OCI-LY7 (cell line): ENCODE measurements at regions not wholly inside any gene's neighbourhood (a gene's known extent, or its start where the extent isn't known, plus 50 kb on each side); places are given as distances from the start of the nearest gene placed in this dataset.

Experiments
- BruUV-seq: library from RNA; stranded (reverse); fragments of 400-500 nt; replicated peaks from 2 replicates; lab custom pipeline; 2021; lab: Mats Ljungman, UMichigan
- CTCF ChIA-PET: fragments of 300-600 bp; sonication (Branson Sonifier 250); formaldehyde crosslinking; loops from one replicate; lab custom pipeline; 2022; ENCODE audit warnings: antibody characterized with exemption; ENCODE audit not compliant: unreplicated experiment; lab: Charles Lee
- POLR2A ChIA-PET: fragments of 300-600 bp; sonication (Branson Sonifier 250); formaldehyde crosslinking; loops from one replicate; lab custom pipeline; 2022; ENCODE audit warnings: antibody characterized with exemption; lab: Charles Lee
- DNase-seq: peaks from one replicate; pipeline ENCODE4 v3.0.0-alpha.2; 2015; ENCODE audit warnings: low spot score
- H2AFZ ChIP-seq: fragments of 200-600 bp; sonication (generic), shearing (Covaris generic); 2 replicates; pipeline ENCODE4 v1.6.1; 2014; ENCODE audit warnings: mild to moderate bottlenecking, antibody characterized with exemption, low read length, moderate library complexity
- H3K27ac ChIP-seq: fragments of 200-600 bp; sonication (generic); 2 replicates; pipeline ENCODE4 v1.5.1; 2014; ENCODE audit warnings: mixed run types, low read depth, mild to moderate bottlenecking, moderate library complexity, low read length, inconsistent platforms; ENCODE audit not compliant: poor library complexity, severe bottlenecking
- H3K36me3 ChIP-seq: fragments of 200-600 bp; sonication (generic); 2 replicates; pipeline ENCODE4 v1.6.1; 2014; ENCODE audit warnings: mild to moderate bottlenecking, antibody characterized with exemption, low read length, moderate library complexity, mixed read lengths; ENCODE audit not compliant: insufficient read depth
- H3K4me1 ChIP-seq: fragments of 200-600 bp; sonication (generic); 2 replicates; pipeline ENCODE4 v1.5.1; 2014; ENCODE audit warnings: mild to moderate bottlenecking, low read length; ENCODE audit not compliant: insufficient read depth, poor library complexity, severe bottlenecking
- H3K4me2 ChIP-seq: fragments of 200-600 bp; sonication (generic); 2 replicates; pipeline ENCODE4 v1.6.1; 2014; ENCODE audit warnings: mild to moderate bottlenecking, low read length
- H3K4me3 ChIP-seq: fragments of 200-600 bp; sonication (generic); 2 replicates; pipeline ENCODE4 v1.5.1; 2014; ENCODE audit warnings: mild to moderate bottlenecking, low read depth, low read length; ENCODE audit not compliant: poor library complexity, severe bottlenecking
- H3K79me2 ChIP-seq: fragments of 200-600 bp; sonication (generic); 2 replicates; pipeline ENCODE4 v1.6.1; 2016; ENCODE audit warnings: low read depth, mild to moderate bottlenecking, low read length, moderate library complexity, mixed read lengths; ENCODE audit not compliant: insufficient read depth
- H3K9me2 ChIP-seq: fragments of 200-600 bp; sonication (generic); 2 replicates; pipeline ENCODE4 v1.6.1; 2016; ENCODE audit warnings: mild to moderate bottlenecking, low read length, mixed read lengths; ENCODE audit not compliant: insufficient read depth
- H3K9me3 ChIP-seq: fragments of 200-600 bp; sonication (generic); 2 replicates; pipeline ENCODE4 v1.6.1; 2014; ENCODE audit warnings: mild to moderate bottlenecking, mixed run types, low read length, mixed read lengths
- H4K20me1 ChIP-seq: fragments of 200-600 bp; sonication (generic); 2 replicates; pipeline ENCODE4 v1.6.1; 2014; ENCODE audit warnings: mild to moderate bottlenecking, antibody characterized with exemption, low read length, moderate library complexity, mixed read lengths; ENCODE audit not compliant: insufficient read depth
- EZH2phosphoT487 ChIP-seq: fragments of 200-600 bp; sonication (generic); IDR thresholded peaks from 2 replicates; pipeline ENCODE4 v1.6.1; 2018; ENCODE audit warnings: low read depth, borderline replicate concordance, mild to moderate bottlenecking, mixed run types, antibody characterized with exemption, low read length, moderate library complexity, mixed read lengths
- intact Hi-C: fragments of 100-400 bp; cut with micrococcal nuclease; formaldehyde crosslinking; loops from one replicate; pipeline ENCODE4 v1.10.0; 2022; ENCODE audit not compliant: unreplicated experiment
- TF ChIP-seq, protein P1 (sequence below): fragments of 200-600 bp; sonication (generic); conservative IDR thresholded peaks from 2 replicates; pipeline ENCODE4 v1.5.1; 2014; ENCODE audit warnings: mild to moderate bottlenecking, antibody characterized with exemption, low read length, moderate library complexity, mixed read lengths

DNA sequence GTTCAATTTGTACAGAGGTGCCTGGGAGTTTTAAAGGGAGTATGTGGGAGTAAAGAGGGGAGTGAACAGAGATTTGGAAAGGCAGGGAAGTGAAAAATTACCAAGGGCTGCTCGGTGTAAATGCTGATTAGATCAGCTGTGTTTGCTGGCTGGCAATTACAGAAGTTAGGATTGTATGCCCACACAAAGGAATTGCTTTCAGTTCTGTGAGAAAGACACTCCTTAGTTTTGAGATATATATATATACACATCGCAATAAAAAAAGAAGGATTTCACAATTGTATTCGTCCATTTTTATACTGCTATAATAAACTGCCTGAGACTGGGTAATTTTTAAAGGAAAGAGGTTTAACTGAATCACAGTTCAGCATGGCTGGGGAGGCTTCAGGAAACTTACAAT lies 196.3 kb downstream of the SLITRK5 start:
- DNase-seq, result no peak
- Histone ChIP-seq H3K27ac (no peak overlapping the region), H3K9me2 (no peaks in the 10 kb centered on the region), H4K20me1 (no peaks in the 10 kb centered on the region), H3K9me3 (no peaks in the 10 kb centered on the region), H3K4me3 (no peak overlapping the region), H3K4me2 (no peak overlapping the region), H2AFZ (no peak overlapping the region), H3K36me3 (no peaks in the 10 kb centered on the region), H3K4me1 (no peaks in the 10 kb centered on the region), H3K79me2 (no peaks in the 10 kb centered on the region)
- no TSS peak for BruUV-seq
- intact Hi-C loops, result no loop called here
- no peak for TF ChIP-seq EZH2phosphoT487
- TF ChIP-seq, protein P1, sequence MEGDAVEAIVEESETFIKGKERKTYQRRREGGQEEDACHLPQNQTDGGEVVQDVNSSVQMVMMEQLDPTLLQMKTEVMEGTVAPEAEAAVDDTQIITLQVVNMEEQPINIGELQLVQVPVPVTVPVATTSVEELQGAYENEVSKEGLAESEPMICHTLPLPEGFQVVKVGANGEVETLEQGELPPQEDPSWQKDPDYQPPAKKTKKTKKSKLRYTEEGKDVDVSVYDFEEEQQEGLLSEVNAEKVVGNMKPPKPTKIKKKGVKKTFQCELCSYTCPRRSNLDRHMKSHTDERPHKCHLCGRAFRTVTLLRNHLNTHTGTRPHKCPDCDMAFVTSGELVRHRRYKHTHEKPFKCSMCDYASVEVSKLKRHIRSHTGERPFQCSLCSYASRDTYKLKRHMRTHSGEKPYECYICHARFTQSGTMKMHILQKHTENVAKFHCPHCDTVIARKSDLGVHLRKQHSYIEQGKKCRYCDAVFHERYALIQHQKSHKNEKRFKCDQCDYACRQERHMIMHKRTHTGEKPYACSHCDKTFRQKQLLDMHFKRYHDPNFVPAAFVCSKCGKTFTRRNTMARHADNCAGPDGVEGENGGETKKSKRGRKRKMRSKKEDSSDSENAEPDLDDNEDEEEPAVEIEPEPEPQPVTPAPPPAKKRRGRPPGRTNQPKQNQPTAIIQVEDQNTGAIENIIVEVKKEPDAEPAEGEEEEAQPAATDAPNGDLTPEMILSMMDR, result no peak
- POLR2A ChIA-PET, result interaction anchor here (0.6 kb wide), 1 partner anchor 545 kb away, joined by 4 read pairs; no protein-coding TSS in a partner anchor
- CTCF ChIA-PET, result no interaction called here

DNA sequence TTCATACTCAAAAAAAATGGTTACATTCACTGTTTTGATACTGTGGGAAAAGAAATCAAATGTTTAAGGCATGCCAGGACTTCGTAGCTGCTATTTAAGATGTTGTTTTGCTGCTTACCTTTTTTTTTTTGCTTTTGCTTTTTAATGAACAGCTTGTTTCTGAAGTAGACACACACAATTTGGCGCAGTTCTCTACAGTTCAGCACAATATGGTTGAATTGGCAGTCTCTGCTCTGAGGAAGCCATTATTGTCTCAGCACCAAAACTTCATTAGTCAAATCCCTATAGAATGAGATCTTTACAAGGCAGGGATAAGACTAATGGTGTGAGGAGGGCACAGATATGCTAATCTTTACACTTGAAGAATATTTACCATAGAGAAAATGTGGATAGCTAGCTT lies 197.6 kb downstream of the SLITRK5 start:
- intact Hi-C loops, result no loop called here
- H4K20me1 ChIP-seq, result no peaks in the 10 kb centered on the region
- H2AFZ ChIP-seq, result no peak overlapping the region
- H3K9me2 ChIP-seq, result no peaks in the 10 kb centered on the region
- no peaks in the 10 kb centered on the region for H3K36me3 ChIP-seq
- H3K27ac ChIP-seq, result no peak overlapping the region
- no peak for DNase-seq
- no TSS peak for BruUV-seq
- no peak for TF ChIP-seq EZH2phosphoT487
- TF ChIP-seq, protein P1, result no peak
- ChIA-PET POLR2A (interaction anchor here (0.7 to 2.2 kb wide), 4 partner anchors 14 to 183 kb away, joined by 3 to 7 read pairs (median 4); no protein-coding TSS in a partner anchor), CTCF (no interaction called here)
- H3K9me3 ChIP-seq, result no peaks in the 10 kb centered on the region
- H3K4me3 ChIP-seq, result no peak overlapping the region
- no peaks in the 10 kb centered on the region for H3K79me2 ChIP-seq
- H3K4me1 ChIP-seq, result no peaks in the 10 kb centered on the region
- no peak overlapping the region for H3K4me2 ChIP-seq

DNA sequence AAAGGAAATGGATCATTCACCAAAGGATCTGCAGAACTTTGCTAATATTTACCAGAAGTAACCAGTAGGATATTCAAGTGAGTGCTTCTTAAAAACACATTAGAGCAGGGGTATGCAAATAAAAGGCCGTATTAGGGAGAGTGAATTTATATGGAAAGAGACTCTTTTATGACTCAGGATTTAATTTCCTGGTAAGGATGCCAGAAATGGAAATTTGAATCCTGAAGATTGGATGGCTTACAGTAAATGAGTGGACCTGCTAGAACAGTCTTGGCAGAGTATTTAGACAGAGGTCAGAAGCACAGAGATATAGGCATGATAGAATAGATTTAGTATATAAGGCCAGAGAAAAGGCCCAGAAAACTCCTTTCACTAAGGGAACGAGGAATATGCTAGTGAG lies 201.6 kb downstream of the SLITRK5 start:
- H2AFZ ChIP-seq, result no peak overlapping the region
- no peaks in the 10 kb centered on the region for H3K9me2 ChIP-seq
- POLR2A ChIA-PET, result no interaction called here
- no peak overlapping the region for H3K4me2 ChIP-seq
- H4K20me1 ChIP-seq, result no peaks in the 10 kb centered on the region
- BruUV-seq, result no TSS peak
- no peaks in the 10 kb centered on the region for H3K36me3 ChIP-seq
- intact Hi-C loops, result no loop called here
- no peaks in the 10 kb centered on the region for H3K9me3 ChIP-seq
- CTCF ChIA-PET, result no interaction called here
- no peaks in the 10 kb centered on the region for H3K79me2 ChIP-seq
- H3K4me1 ChIP-seq, result no peaks in the 10 kb centered on the region
- no peak overlapping the region for H3K27ac ChIP-seq
- no peak for TF ChIP-seq EZH2phosphoT487
- TF ChIP-seq, protein P1, result no peak
- DNase-seq, result no peak
- no peak overlapping the region for H3K4me3 ChIP-seq
